Smooth muscle cell (in vitro differentiated cells): ENCODE measurements at regions not wholly inside any gene's neighbourhood (a gene's known extent, or its start where the extent isn't known, plus 50 kb on each side); places are given as distances from the start of the nearest gene placed in this dataset.

ENCODE experiments used
- DNase-seq: peaks from one replicate; lab custom pipeline; 2025; ENCODE audit not compliant: unreplicated experiment; lab: John Stamatoyannopoulos, UW
- H2AFZ ChIP-seq: fragments of 200-600 bp; sonication (generic); 2 replicates; pipeline ENCODE4 v1.6.0; 2016; ENCODE audit warnings: antibody characterized with exemption, low read depth, mild to moderate bottlenecking
- H3F3A ChIP-seq: fragments of 200-600 bp; sonication (generic); 2 replicates; pipeline ENCODE4 v1.6.0; 2017; ENCODE audit warnings: antibody characterized with exemption, low read depth
- H3K27ac ChIP-seq: fragments of 200-600 bp; sonication (generic); 2 replicates; pipeline ENCODE4 v1.5.1; 2016; ENCODE audit warnings: low read depth, mild to moderate bottlenecking
- H3K27me3 ChIP-seq: fragments of 200-600 bp; sonication (generic); 2 replicates; pipeline ENCODE4 v1.6.1; 2016; ENCODE audit warnings: low read depth, mild to moderate bottlenecking
- H3K36me3 ChIP-seq: fragments of 200-600 bp; sonication (generic); 2 replicates; pipeline ENCODE4 v1.5.1; 2016; ENCODE audit warnings: low read depth
- H3K4me1 ChIP-seq: fragments of 200-600 bp; sonication (generic); 2 replicates; pipeline ENCODE4 v1.5.1; 2016; ENCODE audit warnings: low read depth
- H3K4me2 ChIP-seq: fragments of 200-600 bp; sonication (generic); 2 replicates; pipeline ENCODE4 v1.6.0; 2016; ENCODE audit warnings: mild to moderate bottlenecking
- H3K4me3 ChIP-seq: fragments of 200-600 bp; sonication (generic); 2 replicates; pipeline ENCODE4 v1.5.1; 2016; ENCODE audit warnings: mild to moderate bottlenecking
- H3K79me2 ChIP-seq: fragments of 200-600 bp; sonication (generic); 2 replicates; pipeline ENCODE4 v1.6.0; 2016; ENCODE audit warnings: low read depth, mild to moderate bottlenecking
- H3K9ac ChIP-seq: fragments of 200-600 bp; sonication (generic); 2 replicates; pipeline ENCODE4 v1.6.0; 2016; ENCODE audit warnings: low read depth
- H3K9me3 ChIP-seq: fragments of 200-600 bp; sonication (generic); replicated peaks from 2 replicates; pipeline ENCODE4 v1.5.1; 2016; ENCODE audit warnings: low read depth
- H4K20me1 ChIP-seq: fragments of 200-600 bp; sonication (generic); 2 replicates; pipeline ENCODE4 v1.6.0; 2016; ENCODE audit warnings: low read depth
- CTCF ChIP-seq: fragments of 200-600 bp; sonication (generic); IDR thresholded peaks from 2 replicates; pipeline ENCODE4 v1.5.1; 2017; ENCODE audit warnings: borderline replicate concordance, mild to moderate bottlenecking, antibody characterized with exemption; ENCODE audit not compliant: insufficient read depth, poor library complexity, severe bottlenecking
- WGBS: methylation state at CpG from one replicate; pipeline ENCODE4 v1.1.7; 2016; ENCODE audit warnings: low lambda C conversion rate; 5-methylcytosine and 5-hydroxymethylcytosine counted together

GRCh38 chr2:38224821-38225437 is 149.0 kb upstream of the CYP1B1 start:
- no peak overlapping the region for H3K4me3 ChIP-seq
- peak overlapping the region; percentile 19 for H3K4me2 ChIP-seq
- H3K27me3 ChIP-seq, result no peaks in the 10 kb centered on the region
- H3K36me3 ChIP-seq, result no peaks in the 10 kb centered on the region
- no peak for TF ChIP-seq CTCF
- no peaks in the 10 kb centered on the region for H4K20me1 ChIP-seq
- no peaks in the 10 kb centered on the region for H3K9me3 ChIP-seq
- H3K4me1 ChIP-seq, result peaks cover 12% of the 10 kb centered on the region
- DNase-seq, result no peak
- no peaks in the 10 kb centered on the region for H3F3A ChIP-seq
- no peaks in the 10 kb centered on the region for H3K79me2 ChIP-seq
- H3K9ac ChIP-seq, result no peak overlapping the region
- H2AFZ ChIP-seq, result peak overlapping the region; percentile 18
- 9% methylated on average over 1 of the region's 1 CpG for WGBS
- H3K27ac ChIP-seq, result no peak overlapping the region

GRCh38 chr2:38224181-38224580 is 148.2 kb upstream of the CYP1B1 start:
- Histone ChIP-seq H2AFZ (no peak overlapping the region), H3K36me3 (no peaks in the 10 kb centered on the region), H4K20me1 (no peaks in the 10 kb centered on the region), H3K4me3 (no peak overlapping the region), H3K9me3 (no peaks in the 10 kb centered on the region), H3K4me1 (peaks cover 12% of the 10 kb centered on the region), H3K27me3 (no peaks in the 10 kb centered on the region), H3K27ac (no peak overlapping the region), H3K4me2 (no peak overlapping the region), H3K9ac (no peak overlapping the region), H3K79me2 (no peaks in the 10 kb centered on the region), H3F3A (no peaks in the 10 kb centered on the region)
- 87% methylated on average over 2 of the region's 2 CpGs for WGBS
- DNase-seq, result no peak
- no peak for TF ChIP-seq CTCF

GRCh38 chr2:38223256-38223655 is 147.3 kb upstream of the CYP1B1 start:
- Histone ChIP-seq H3K9me3 (no peaks in the 10 kb centered on the region), H3K36me3 (no peaks in the 10 kb centered on the region), H4K20me1 (no peaks in the 10 kb centered on the region), H3K9ac (no peak overlapping the region), H3K27me3 (no peaks in the 10 kb centered on the region), H3F3A (no peaks in the 10 kb centered on the region), H3K4me3 (no peak overlapping the region), H3K4me1 (peaks cover 12% of the 10 kb centered on the region), H3K4me2 (no peak overlapping the region), H3K79me2 (no peaks in the 10 kb centered on the region), H3K27ac (no peak overlapping the region), H2AFZ (no peak overlapping the region)
- no peak for TF ChIP-seq CTCF
- 91% methylated on average over 4 of the region's 4 CpGs for WGBS
- DNase-seq, result no peak

GRCh38 chr2:38220164-38220563 is 144.2 kb upstream of the CYP1B1 start:
- Histone ChIP-seq H3K4me3 (no peak overlapping the region), H3F3A (no peaks in the 10 kb centered on the region), H3K4me2 (no peak overlapping the region), H3K27ac (no peak overlapping the region), H3K79me2 (no peaks in the 10 kb centered on the region), H3K27me3 (no peaks in the 10 kb centered on the region), H2AFZ (no peak overlapping the region), H4K20me1 (no peaks in the 10 kb centered on the region), H3K4me1 (peaks cover 8% of the 10 kb centered on the region), H3K36me3 (no peaks in the 10 kb centered on the region), H3K9ac (no peak overlapping the region), H3K9me3 (no peaks in the 10 kb centered on the region)
- 97% methylated on average over 3 of the region's 3 CpGs for WGBS
- DNase-seq, result no peak
- no peak for TF ChIP-seq CTCF
